GM21367 (cell line): ENCODE measurements at regions not wholly inside any gene's neighbourhood (a gene's known extent, or its start where the extent isn't known, plus 50 kb on each side); places are given as distances from the start of the nearest gene placed in this dataset.
"Not testable (repeated sequence)": the region's sequence is repeated elsewhere in the genome, so short reads cannot be mapped to it uniquely, and the experiment has no call there.

Experiments used
- ATAC-seq: cut with Tn5 transposase; IDR thresholded peaks from one replicate; pipeline ENCODE4 v1.9.1; 2021; ENCODE audit not compliant: unreplicated experiment

GRCh38 chr1:109857702-109858101 lies 52.9 kb upstream of the CSF1 start:
- ATAC-seq, result not testable (repeated sequence)

- ATAC-seq, result not testable (repeated sequence)
Observed at GRCh38 chr1:109855986-109856385, 54.7 kb upstream of the CSF1 start.

GRCh38 chr1:109853972-109854371 lies 56.7 kb upstream of the CSF1 start:
- not testable (repeated sequence) for ATAC-seq

GRCh38 chr1:109852221-109853015 lies 58.2 kb upstream of the CSF1 start:
- not testable (repeated sequence) for ATAC-seq

- no peak for ATAC-seq
Observed at GRCh38 chr1:109850827-109851226, 59.8 kb upstream of the CSF1 start.

- no peak for ATAC-seq
Observed at GRCh38 chr1:109850194-109850593, 60.5 kb upstream of the CSF1 start.

- no peak for ATAC-seq
Observed at GRCh38 chr1:109849655-109850054, 61.0 kb upstream of the CSF1 start.

- no peak for ATAC-seq
Observed at GRCh38 chr1:109847251-109847650, 63.4 kb upstream of the CSF1 start.

- ATAC-seq, result no peak
Observed at GRCh38 chr1:109846846-109847245, 63.8 kb upstream of the CSF1 start.

GRCh38 chr1:109846162-109846561 lies 64.5 kb upstream of the CSF1 start:
- no peak for ATAC-seq

- ATAC-seq, result no peak
Observed at GRCh38 chr1:109845658-109846057, 65.0 kb upstream of the CSF1 start.

- ATAC-seq, result no peak
Observed at GRCh38 chr1:109844609-109845008, 66.0 kb upstream of the CSF1 start.

GRCh38 chr1:109840011-109840629 lies 70.5 kb upstream of the CSF1 start:
- no peak for ATAC-seq

- not testable (repeated sequence) for ATAC-seq
Observed at GRCh38 chr1:109839276-109839675, 71.4 kb upstream of the CSF1 start.

GRCh38 chr1:109838838-109839240 lies 71.8 kb upstream of the CSF1 start:
- ATAC-seq, result no peak

GRCh38 chr1:109837852-109838570 lies 72.6 kb upstream of the CSF1 start:
- no peak for ATAC-seq

- not testable (repeated sequence) for ATAC-seq
Observed at GRCh38 chr1:109835645-109836044, 71.9 kb upstream of the EPS8L3 start.

- no peak for ATAC-seq
Observed at GRCh38 chr1:109834951-109835350, 71.2 kb upstream of the EPS8L3 start.

- no peak for ATAC-seq
Observed at GRCh38 chr1:109832945-109833344, 69.2 kb upstream of the EPS8L3 start.

- ATAC-seq, result no peak
Observed at GRCh38 chr1:109828756-109829505, 65.2 kb upstream of the EPS8L3 start.

- no peak for ATAC-seq
Observed at GRCh38 chr1:109827986-109828385, 64.3 kb upstream of the EPS8L3 start.
